ENCODE measurements at regions not wholly inside any gene's neighbourhood (a gene's known extent, or its start where the extent isn't known, plus 50 kb on each side); places are given as distances from the start of the nearest gene placed in this dataset.

DNA sequence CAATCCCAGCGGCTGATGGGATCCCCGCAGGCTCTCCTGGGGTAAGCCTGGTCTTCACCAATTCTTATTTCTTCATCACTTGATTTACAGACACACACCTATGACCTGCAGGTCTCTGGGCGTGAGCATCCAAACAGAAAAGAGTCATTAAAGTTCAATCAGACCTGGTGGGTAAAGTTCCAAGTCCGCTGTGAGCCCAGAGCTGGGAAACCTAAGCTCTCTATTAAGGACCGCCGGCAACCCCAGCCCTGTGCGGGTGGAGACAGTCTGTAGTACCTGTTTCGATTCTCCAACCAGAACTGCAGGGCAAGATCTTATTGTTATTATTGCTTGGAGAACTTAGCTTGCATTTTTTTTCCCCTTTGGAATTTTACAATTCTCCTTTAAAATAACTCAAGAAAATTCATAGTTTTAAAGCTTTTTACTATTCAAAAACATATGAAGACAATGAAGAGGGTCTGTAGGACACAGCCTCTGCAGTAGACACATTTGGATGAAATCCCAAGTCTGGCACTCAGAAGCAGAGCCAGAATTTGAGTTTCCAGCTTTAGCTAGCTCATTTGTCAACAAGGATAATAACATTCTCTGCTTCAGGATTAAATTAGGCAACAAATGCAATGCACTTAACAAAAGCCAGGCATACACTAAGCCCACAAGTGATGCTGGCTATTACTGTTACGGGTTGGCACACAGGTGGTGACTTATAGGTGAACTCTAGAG lies 376.4 kb downstream of the INSIG2 start (continued):
- TF ChIP-seq PREB (CRISPR knock-in tag; IDR thresholded peaks at IDR 0.05) (no peak), XRCC4 (IDR thresholded peaks at IDR 0.05; ENCODE audit: extremely low read depth, insufficient read depth, insufficient read length) (no peak), FOXO4 (CRISPR knock-in tag; IDR thresholded peaks at IDR 0.05) (no peak), HMG20B (CRISPR knock-in tag; IDR thresholded peaks at IDR 0.05) (no peak), ZNF699 (CRISPR knock-in tag; IDR thresholded peaks at IDR 0.05; ENCODE audit: insufficient replicate concordance) (no peak), E2F6 (IDR thresholded peaks at IDR 0.05; ENCODE audit: borderline replicate concordance in 1 of 2, extremely low read depth in 1 of 2, insufficient read depth in 1 of 2, insufficient read length in 1 of 2, low read depth in 1 of 2, low read length in 1 of 2, poor library complexity in 1 of 2, severe bottlenecking in 1 of 2) (no peak)

All from K562 (cell line).